H1 (cell line): ENCODE measurements at regions not wholly inside any gene's neighbourhood (a gene's known extent, or its start where the extent isn't known, plus 50 kb on each side); places are given as distances from the start of the nearest gene placed in this dataset.

ENCODE experiments used
- TF ChIP-seq, protein P1 (sequence below), 3 experiments: IDR thresholded peaks; 1 replicate in 2 of 3; 2 replicates in 1 of 3; pipeline versions ENCODE4 v1.5.1 to v1.6.1; 2011; ENCODE audit warnings: low read length in 3 of 3, mild to moderate bottlenecking in 3 of 3, inconsistent platforms in 2 of 3, low read depth in 1 of 3, moderate library complexity in 1 of 3; ENCODE audit not compliant: insufficient read depth in 1 of 3; ENCODE audit errors: control extremely low read depth in 1 of 3

- TF ChIP-seq, protein P1, sequence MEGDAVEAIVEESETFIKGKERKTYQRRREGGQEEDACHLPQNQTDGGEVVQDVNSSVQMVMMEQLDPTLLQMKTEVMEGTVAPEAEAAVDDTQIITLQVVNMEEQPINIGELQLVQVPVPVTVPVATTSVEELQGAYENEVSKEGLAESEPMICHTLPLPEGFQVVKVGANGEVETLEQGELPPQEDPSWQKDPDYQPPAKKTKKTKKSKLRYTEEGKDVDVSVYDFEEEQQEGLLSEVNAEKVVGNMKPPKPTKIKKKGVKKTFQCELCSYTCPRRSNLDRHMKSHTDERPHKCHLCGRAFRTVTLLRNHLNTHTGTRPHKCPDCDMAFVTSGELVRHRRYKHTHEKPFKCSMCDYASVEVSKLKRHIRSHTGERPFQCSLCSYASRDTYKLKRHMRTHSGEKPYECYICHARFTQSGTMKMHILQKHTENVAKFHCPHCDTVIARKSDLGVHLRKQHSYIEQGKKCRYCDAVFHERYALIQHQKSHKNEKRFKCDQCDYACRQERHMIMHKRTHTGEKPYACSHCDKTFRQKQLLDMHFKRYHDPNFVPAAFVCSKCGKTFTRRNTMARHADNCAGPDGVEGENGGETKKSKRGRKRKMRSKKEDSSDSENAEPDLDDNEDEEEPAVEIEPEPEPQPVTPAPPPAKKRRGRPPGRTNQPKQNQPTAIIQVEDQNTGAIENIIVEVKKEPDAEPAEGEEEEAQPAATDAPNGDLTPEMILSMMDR (IDR thresholded peaks at IDR 0.05; ENCODE audit: control extremely low read depth in 1 of 3, insufficient read depth in 1 of 3, low read depth in 1 of 3, low read length in 3 of 3) = no peak
These were observed 752.8 kb upstream of the RGS18 start (continued) for GRCh38 chr1:191405417-191405816.
